ENCODE measurements at regions not wholly inside any gene's neighbourhood (a gene's known extent, or its start where the extent isn't known, plus 50 kb on each side); places are given as distances from the start of the nearest gene placed in this dataset.

- no peak overlapping the region for H3K9ac ChIP-seq (ENCODE audit: control insufficient read depth, insufficient read depth, low read length)
- ChIA-PET RAD21 (ENCODE audit: unreplicated experiment) (interaction anchor here (0.5 to 3.8 kb wide), 12 partner anchors 19 to 1281 kb away, joined by 3 to 33 read pairs (median 3); partner anchors contain the start of gene RBMS3), CTCF (interaction anchor here (0.7 to 6.0 kb wide), 27 partner anchors 13 to 1281 kb away, joined by 3 to 31 read pairs (median 4); no protein-coding TSS in a partner anchor), SMC1A (ENCODE audit: uncharacterized antibody, unreplicated experiment) (interaction anchor here (0.6 to 2.5 kb wide), 27 partner anchors 9 to 1281 kb away, joined by 3 to 17 read pairs (median 4); no protein-coding TSS in a partner anchor), POLR2A (no interaction called here)
- in situ Hi-C loops (cut with MboI) (loop anchor here (25.0 kb wide), 1 partner anchor 1270 kb away; no protein-coding TSS in a partner anchor), intact Hi-C loops (cut with micrococcal nuclease; ENCODE audit: unreplicated experiment) (loop anchor here (2.0 to 5.0 kb wide), 6 partner anchors 72 to 1282 kb away; partner anchors contain the start of gene RBMS3)
- H3K27ac ChIP-seq (ENCODE audit: control insufficient read depth, insufficient read depth), result no peak overlapping the region
- no peaks in the 10 kb centered on the region for H4K20me1 ChIP-seq (ENCODE audit: control insufficient read depth, insufficient read depth)
- WGBS (ENCODE audit: insufficient coverage, insufficient replicate concordance, low lambda C conversion rate, missing lambda C conversion rate), result 19% methylated on average over 16 of the region's 16 CpGs
- H3K9me3 ChIP-seq (replicated peaks; ENCODE audit: control insufficient read depth, insufficient read depth, low read length), result no peaks in the 10 kb centered on the region; the same call in 2 of the 3 replicates
- no TSS peak for BruUV-seq (replicated peaks)
- FAIRE-seq, result peak; percentile 89
- H3K36me3 ChIP-seq (ENCODE audit: control insufficient read depth in 2 of 2, insufficient read depth in 2 of 2, low read length in 1 of 2), result no peaks in the 10 kb centered on the region
- DNase-seq (ENCODE audit: low read depth, low spot score), result peak; percentile 61
- H3K4me1 ChIP-seq (ENCODE audit: control insufficient read depth, insufficient read depth, low read length), result peaks cover 20% of the 10 kb centered on the region
- peak; percentile 95 for ATAC-seq
- no peaks in the 10 kb centered on the region for H3K79me2 ChIP-seq (ENCODE audit: control insufficient read depth, insufficient read depth, low read length)
- peak overlapping the region; percentile 63 for H3K4me2 ChIP-seq (ENCODE audit: control insufficient read depth, insufficient read depth)
- TF ChIP-seq MEF2A (IDR thresholded peaks at IDR 0.05; ENCODE audit: insufficient read depth, low read depth, low read length) (peak; percentile 79), PAX5 (IDR thresholded peaks at IDR 0.05; ENCODE audit: borderline replicate concordance, low read depth, low read length) (no peak), ZBED1 (IDR thresholded peaks at IDR 0.05; ENCODE audit: borderline replicate concordance) (no peak), FOXK2 (IDR thresholded peaks at IDR 0.05) (no peak), CTCF (IDR thresholded peaks at IDR 0.05 in 2 of 3, conservative IDR thresholded peaks at IDR 0.05 in 1 of 3; ENCODE audit: control insufficient read depth in 2 of 3, extremely low read depth in 1 of 3, insufficient read depth in 1 of 3, low read depth in 3 of 3, low read length in 3 of 3) (peak; percentile 61 to 78 (median 66)), TCF12 (IDR thresholded peaks at IDR 0.05; ENCODE audit: low read depth, low read length) (0 out of 2 replicates have a peak, but pooled peaks have one; percentile 24), SREBF2 (IDR thresholded peaks at IDR 0.05; ENCODE audit: low read length) (no peak), IRF4 (IDR thresholded peaks at IDR 0.05; ENCODE audit: low read depth, low read length) (0 out of 2 replicates have a peak, but pooled peaks have one; percentile 26), IKZF2 (IDR thresholded peaks at IDR 0.05) (0 out of 4 replicates have a peak, but pooled peaks of 1 of the 2 experiments have one; percentile 24), SMC3 (IDR thresholded peaks at IDR 0.05; ENCODE audit: borderline replicate concordance, low read length) (peak; percentile 72; the same call in 1 of the 2 replicates), NR2F1 (conservative IDR thresholded peaks at IDR 0.05) (no peak), HDAC2 (IDR thresholded peaks at IDR 0.05) (no peak), POU2F2 (IDR thresholded peaks at IDR 0.05; ENCODE audit: borderline replicate concordance, low read depth, low read length) (peak; percentile 22; the same call in 1 of the 3 replicates), IKZF1 (conservative IDR thresholded peaks at IDR 0.05) (0 out of 2 replicates have a peak, but pooled peaks have one; percentile 16), SREBF1 (IDR thresholded peaks at IDR 0.05; ENCODE audit: low read length) (no peak), YY1 (IDR thresholded peaks at IDR 0.05; ENCODE audit: low read depth, low read length) (peak; percentile 46; the same call in 1 of the 2 replicates), RAD21 (IDR thresholded peaks at IDR 0.05; ENCODE audit: insufficient read depth, low read depth, low read length) (peak; percentile 91), RUNX3 (IDR thresholded peaks at IDR 0.05; ENCODE audit: low read length) (peak; percentile 53; the same call in 1 of the 2 replicates)
- no peaks in the 10 kb centered on the region for H3K27me3 ChIP-seq (replicated peaks in 1 of 2; ENCODE audit: control insufficient read depth in 2 of 2, insufficient read depth in 2 of 2, low read length in 1 of 2)
- peak overlapping the region; percentile 13; the same call in 1 of the 2 replicates for H2AFZ ChIP-seq (ENCODE audit: control insufficient read depth, low read depth, low read length)
- H3K4me3 ChIP-seq, result no peak overlapping the region
These were observed 364.0 kb upstream of the RBMS3 start for GRCh38 chr3:28916713-28917499.

Measured in GM12878 (cell line).